ENCODE measurements at regions not wholly inside any gene's neighbourhood (a gene's known extent, or its start where the extent isn't known, plus 50 kb on each side); places are given as distances from the start of the nearest gene placed in this dataset.

DNA sequence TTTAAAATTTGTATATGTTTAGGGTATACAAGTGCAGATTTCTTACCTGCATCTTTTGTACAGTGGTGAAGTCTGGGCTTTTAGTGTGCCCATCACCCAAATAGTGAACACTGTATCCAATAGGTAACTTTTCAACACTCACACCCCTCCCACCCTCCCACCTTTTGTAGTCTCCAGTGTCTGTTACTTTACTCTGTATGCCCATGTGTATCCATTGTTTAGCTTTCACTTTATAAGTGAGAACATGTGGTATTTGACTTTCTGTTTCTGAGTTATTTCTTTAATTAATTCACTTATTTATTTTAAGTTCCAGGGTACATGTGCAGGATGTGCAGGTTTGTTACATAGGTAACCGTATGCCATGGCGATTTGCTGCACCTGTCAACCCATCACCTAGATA lies 124.8 kb upstream of the NEO1 start:
- no peaks in the 10 kb centered on the region for H3K9me3 ChIP-seq (ENCODE audit: low read length)
- H4K20me1 ChIP-seq (ENCODE audit: insufficient read depth, low read length) = no peaks in the 10 kb centered on the region
- H3K27ac ChIP-seq (ENCODE audit: low read depth, low read length, poor library complexity, severe bottlenecking) = no peak overlapping the region
- CTCF ChIA-PET (ENCODE audit: unreplicated experiment) = no interaction called here
- no peak overlapping the region for H3K4me3 ChIP-seq (ENCODE audit: low read depth, low read length, poor library complexity, severe bottlenecking)
- H3K4me1 ChIP-seq (ENCODE audit: insufficient read depth, low read length, poor library complexity, severe bottlenecking) = no peaks in the 10 kb centered on the region
- no peak overlapping the region for H3K4me2 ChIP-seq (ENCODE audit: low read length)
- H2AFZ ChIP-seq (ENCODE audit: low read length) = no peak overlapping the region
- intact Hi-C loops (cut with micrococcal nuclease; ENCODE audit: unreplicated experiment) = no loop called here
- TF ChIP-seq EZH2phosphoT487 (IDR thresholded peaks at IDR 0.05; ENCODE audit: borderline replicate concordance, low read depth, low read length) = no peak
- TF ChIP-seq, protein P1, sequence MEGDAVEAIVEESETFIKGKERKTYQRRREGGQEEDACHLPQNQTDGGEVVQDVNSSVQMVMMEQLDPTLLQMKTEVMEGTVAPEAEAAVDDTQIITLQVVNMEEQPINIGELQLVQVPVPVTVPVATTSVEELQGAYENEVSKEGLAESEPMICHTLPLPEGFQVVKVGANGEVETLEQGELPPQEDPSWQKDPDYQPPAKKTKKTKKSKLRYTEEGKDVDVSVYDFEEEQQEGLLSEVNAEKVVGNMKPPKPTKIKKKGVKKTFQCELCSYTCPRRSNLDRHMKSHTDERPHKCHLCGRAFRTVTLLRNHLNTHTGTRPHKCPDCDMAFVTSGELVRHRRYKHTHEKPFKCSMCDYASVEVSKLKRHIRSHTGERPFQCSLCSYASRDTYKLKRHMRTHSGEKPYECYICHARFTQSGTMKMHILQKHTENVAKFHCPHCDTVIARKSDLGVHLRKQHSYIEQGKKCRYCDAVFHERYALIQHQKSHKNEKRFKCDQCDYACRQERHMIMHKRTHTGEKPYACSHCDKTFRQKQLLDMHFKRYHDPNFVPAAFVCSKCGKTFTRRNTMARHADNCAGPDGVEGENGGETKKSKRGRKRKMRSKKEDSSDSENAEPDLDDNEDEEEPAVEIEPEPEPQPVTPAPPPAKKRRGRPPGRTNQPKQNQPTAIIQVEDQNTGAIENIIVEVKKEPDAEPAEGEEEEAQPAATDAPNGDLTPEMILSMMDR (conservative IDR thresholded peaks at IDR 0.05; ENCODE audit: low read length) = no peak
- H3K9me2 ChIP-seq (ENCODE audit: insufficient read depth, low read length) = no peaks in the 10 kb centered on the region; the same call in 1 of the 2 replicates
- no peaks in the 10 kb centered on the region for H3K36me3 ChIP-seq (ENCODE audit: insufficient read depth, low read length)
- BruUV-seq (replicated peaks) = no TSS peak
- no peaks in the 10 kb centered on the region for H3K79me2 ChIP-seq (ENCODE audit: insufficient read depth, low read depth, low read length)
- POLR2A ChIA-PET = no interaction called here
- DNase-seq (ENCODE audit: low spot score) = no peak

DNA sequence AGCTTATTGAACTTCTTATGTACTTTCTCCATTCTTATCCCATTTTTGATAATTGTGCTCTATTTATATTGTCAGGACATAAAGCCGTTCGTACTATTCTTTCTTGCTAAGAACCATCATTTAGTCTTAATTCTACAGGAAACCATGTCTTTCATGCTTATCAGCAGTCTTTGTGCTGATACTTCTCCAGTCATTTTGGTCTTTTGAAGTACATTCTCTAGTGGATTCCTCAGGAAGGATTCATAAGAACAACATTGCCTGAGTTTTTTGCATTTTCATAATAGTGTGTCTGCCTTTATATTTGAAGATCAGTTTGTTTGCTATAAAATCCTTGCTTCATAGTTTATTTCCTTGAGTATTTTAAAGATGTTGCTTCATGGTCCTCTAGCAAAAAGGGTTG lies 126.6 kb upstream of the NEO1 start:
- BruUV-seq (replicated peaks) = no TSS peak
- ChIA-PET POLR2A (no interaction called here), CTCF (ENCODE audit: unreplicated experiment) (no interaction called here)
- Histone ChIP-seq H3K79me2 (ENCODE audit: insufficient read depth, low read depth, low read length) (no peaks in the 10 kb centered on the region), H3K4me3 (ENCODE audit: low read depth, low read length, poor library complexity, severe bottlenecking) (no peak overlapping the region), H3K36me3 (ENCODE audit: insufficient read depth, low read length) (no peaks in the 10 kb centered on the region), H3K27ac (ENCODE audit: low read depth, low read length, poor library complexity, severe bottlenecking) (no peak overlapping the region), H3K4me2 (ENCODE audit: low read length) (no peak overlapping the region), H3K9me3 (ENCODE audit: low read length) (no peaks in the 10 kb centered on the region), H3K4me1 (ENCODE audit: insufficient read depth, low read length, poor library complexity, severe bottlenecking) (no peaks in the 10 kb centered on the region), H4K20me1 (ENCODE audit: insufficient read depth, low read length) (no peaks in the 10 kb centered on the region), H3K9me2 (ENCODE audit: insufficient read depth, low read length) (no peaks in the 10 kb centered on the region; the same call in 1 of the 2 replicates), H2AFZ (ENCODE audit: low read length) (no peak overlapping the region)
- intact Hi-C loops (cut with micrococcal nuclease; ENCODE audit: unreplicated experiment) = no loop called here
- TF ChIP-seq EZH2phosphoT487 (IDR thresholded peaks at IDR 0.05; ENCODE audit: borderline replicate concordance, low read depth, low read length) = no peak
- TF ChIP-seq, protein P1 (conservative IDR thresholded peaks at IDR 0.05; ENCODE audit: low read length) = no peak
- no peak for DNase-seq (ENCODE audit: low spot score)

DNA sequence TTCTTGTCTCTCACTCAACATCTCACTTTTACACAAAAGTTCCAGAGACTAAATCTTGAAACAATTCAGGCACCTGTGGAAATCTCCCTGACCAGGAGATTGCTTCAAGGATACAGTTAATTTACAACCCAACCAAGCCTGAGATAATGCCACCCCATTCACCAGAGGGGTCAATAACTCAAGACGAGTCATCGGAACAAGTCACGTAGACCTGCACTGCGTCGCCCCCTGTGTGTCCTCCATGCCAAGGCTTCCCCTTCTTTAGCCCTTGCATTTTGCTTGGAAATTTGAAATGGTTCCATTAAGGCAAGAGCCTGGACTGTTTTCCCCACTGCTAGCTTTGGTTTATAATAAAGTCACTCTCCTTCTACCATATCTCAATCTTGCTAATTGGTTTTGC lies 129.0 kb upstream of the NEO1 start:
- no peak for DNase-seq (ENCODE audit: low spot score)
- CTCF ChIA-PET (ENCODE audit: unreplicated experiment) = no interaction called here
- Histone ChIP-seq H3K4me2 (ENCODE audit: low read length) (no peak overlapping the region), H2AFZ (ENCODE audit: low read length) (no peak overlapping the region), H3K36me3 (ENCODE audit: insufficient read depth, low read length) (no peaks in the 10 kb centered on the region), H3K27ac (ENCODE audit: low read depth, low read length, poor library complexity, severe bottlenecking) (no peak overlapping the region), H3K79me2 (ENCODE audit: insufficient read depth, low read depth, low read length) (no peaks in the 10 kb centered on the region), H4K20me1 (ENCODE audit: insufficient read depth, low read length) (no peaks in the 10 kb centered on the region), H3K4me3 (ENCODE audit: low read depth, low read length, poor library complexity, severe bottlenecking) (no peak overlapping the region), H3K4me1 (ENCODE audit: insufficient read depth, low read length, poor library complexity, severe bottlenecking) (no peaks in the 10 kb centered on the region), H3K9me3 (ENCODE audit: low read length) (no peaks in the 10 kb centered on the region), H3K9me2 (ENCODE audit: insufficient read depth, low read length) (no peaks in the 10 kb centered on the region; the same call in 1 of the 2 replicates)
- BruUV-seq (replicated peaks) = no TSS peak
- TF ChIP-seq EZH2phosphoT487 (IDR thresholded peaks at IDR 0.05; ENCODE audit: borderline replicate concordance, low read depth, low read length) = no peak
- TF ChIP-seq, protein P1 (conservative IDR thresholded peaks at IDR 0.05; ENCODE audit: low read length) = no peak
- POLR2A ChIA-PET = no interaction called here
- intact Hi-C loops (cut with micrococcal nuclease; ENCODE audit: unreplicated experiment) = no loop called here
